ENCODE measurements at regions not wholly inside any gene's neighbourhood (a gene's known extent, or its start where the extent isn't known, plus 50 kb on each side); places are given as distances from the start of the nearest gene placed in this dataset.

DNA sequence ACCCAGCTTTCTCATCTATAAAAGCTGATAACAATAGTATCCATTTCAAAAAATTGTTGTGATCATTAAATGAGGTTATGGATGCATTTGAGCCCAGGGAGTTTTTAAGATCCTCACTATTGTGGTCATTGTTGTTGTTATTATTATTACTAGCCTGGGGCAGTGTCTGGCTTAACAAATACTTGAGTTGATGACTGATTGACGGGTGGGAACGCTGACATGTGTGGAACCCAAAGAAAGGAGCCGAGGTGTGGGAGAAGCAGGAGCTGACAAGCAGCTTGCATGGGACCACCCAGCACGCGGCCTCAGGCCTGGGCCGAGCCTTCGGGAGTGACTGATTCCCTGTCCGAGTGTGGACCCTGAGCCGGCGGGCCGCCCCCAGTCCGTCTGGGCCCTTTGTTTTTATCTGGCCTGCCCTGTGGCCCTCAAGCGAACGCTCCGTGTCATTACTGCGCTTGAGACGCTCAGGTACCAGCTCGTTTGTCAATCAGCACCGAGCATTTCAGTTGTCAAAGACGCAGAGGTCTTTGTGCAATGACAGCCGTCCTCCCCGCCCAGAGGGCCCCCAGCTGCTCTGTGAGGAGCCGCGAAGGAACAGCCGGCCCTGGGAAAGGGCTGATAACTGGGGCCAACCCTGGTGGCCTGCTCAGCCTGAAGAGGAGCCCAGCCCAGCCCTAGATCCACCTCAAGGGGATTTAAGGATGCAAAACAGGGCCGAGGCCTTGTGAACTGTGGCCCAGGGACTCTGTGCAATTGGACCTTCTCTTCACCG is 132.9 kb upstream of the FOXF1 start:
- no peak for DNase-seq

- DNase-seq: no peak
Measured at GRCh38 chr16:86378128-86378527, 132.2 kb upstream of the FOXF1 start.

DNA sequence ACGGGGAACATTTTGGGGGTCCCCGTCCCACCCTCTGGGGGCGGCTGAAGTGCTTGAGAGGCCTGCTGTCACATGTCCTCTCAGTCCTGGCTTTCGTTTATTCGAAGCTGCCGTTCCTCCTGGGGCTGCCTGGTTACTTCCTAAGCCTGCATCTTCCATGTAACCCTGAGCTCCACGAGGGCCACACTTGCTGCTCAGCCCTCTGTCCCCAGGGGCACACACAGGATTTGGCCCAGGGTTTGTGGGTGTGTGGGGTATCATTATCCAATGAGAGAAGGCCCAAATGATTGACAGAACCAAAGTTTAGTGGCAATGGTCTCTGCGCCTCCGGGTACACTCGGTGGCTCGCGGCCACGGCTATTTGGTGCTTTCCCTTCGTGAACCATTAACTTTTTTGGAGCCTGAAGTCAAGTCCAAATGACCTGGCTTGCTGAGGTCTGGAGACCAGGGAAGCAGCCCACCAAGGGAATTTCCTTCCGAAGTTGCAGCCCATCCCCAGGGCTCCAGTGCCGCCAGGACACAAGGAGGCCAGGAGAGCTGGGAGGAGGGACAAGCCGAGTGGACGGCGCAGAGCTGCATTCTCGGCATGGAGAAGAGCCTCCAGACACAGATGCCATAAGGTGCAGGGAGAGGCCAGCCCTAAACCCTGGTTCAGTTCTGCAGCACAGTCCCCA is 131.4 kb upstream of the FOXF1 start:
- no peak for DNase-seq

- DNase-seq: no peak
Measured at GRCh38 chr16:86379505-86379846, 130.9 kb upstream of the FOXF1 start.

DNA sequence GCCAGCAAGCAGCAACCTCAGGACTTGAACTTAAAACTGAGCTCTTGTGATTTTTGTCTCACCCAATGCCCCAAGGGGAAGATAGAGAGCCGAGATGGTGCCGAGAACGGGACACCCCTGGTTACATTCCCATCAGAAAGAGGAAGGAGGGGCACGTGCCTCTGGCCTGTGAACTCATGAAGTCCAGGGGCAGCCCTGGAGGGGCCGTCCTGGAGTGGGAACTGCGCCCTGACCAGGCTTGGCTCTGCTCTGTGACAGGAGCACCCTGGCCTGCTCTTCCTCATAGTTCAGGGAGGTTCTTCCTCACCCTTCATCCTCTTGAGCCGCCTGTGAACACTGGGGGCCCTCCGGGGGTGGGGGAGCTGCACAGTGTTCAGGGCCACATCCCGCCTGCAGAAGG is 130.3 kb upstream of the FOXF1 start:
- DNase-seq: no peak

- no peak for DNase-seq
Measured at GRCh38 chr16:86381491-86381890, 128.8 kb upstream of the FOXF1 start.

DNA sequence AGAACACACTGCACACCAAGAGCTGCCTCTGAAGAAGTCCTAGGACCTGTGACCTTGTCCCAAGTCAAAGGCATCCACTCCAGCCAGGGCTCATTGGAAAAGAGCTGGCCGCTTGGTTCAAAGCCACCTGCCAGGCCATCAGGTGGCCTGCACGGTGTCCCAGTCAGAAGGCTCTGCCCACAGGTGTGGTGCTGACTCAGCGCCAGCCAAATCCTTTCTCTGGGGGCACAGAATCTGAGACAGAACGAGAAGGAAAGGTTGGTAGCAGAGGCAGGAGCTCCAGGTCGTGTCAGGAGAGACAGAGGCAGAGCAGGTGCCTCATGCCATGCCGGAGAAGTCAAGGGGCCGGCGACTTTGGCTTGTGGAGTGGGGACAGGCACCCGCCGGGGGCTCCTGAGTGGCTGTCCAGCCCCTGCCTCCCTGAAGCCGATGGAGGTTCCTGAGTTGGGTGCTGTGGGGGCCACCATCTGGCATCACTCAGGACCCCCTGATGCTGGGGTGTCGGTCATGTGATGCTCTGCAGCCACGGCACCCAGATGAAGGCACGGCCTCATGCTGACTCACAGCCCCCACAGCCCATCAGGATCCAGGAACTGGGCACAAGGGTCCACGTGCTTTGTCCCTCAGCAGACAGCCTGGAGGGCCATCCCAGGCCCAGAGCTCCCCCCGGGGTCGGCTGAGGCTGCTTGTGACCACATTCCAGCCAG is 128.1 kb upstream of the FOXF1 start:
- no peak for DNase-seq

- DNase-seq: no peak
Measured at GRCh38 chr16:86382774-86383407, 127.4 kb upstream of the FOXF1 start.

DNA sequence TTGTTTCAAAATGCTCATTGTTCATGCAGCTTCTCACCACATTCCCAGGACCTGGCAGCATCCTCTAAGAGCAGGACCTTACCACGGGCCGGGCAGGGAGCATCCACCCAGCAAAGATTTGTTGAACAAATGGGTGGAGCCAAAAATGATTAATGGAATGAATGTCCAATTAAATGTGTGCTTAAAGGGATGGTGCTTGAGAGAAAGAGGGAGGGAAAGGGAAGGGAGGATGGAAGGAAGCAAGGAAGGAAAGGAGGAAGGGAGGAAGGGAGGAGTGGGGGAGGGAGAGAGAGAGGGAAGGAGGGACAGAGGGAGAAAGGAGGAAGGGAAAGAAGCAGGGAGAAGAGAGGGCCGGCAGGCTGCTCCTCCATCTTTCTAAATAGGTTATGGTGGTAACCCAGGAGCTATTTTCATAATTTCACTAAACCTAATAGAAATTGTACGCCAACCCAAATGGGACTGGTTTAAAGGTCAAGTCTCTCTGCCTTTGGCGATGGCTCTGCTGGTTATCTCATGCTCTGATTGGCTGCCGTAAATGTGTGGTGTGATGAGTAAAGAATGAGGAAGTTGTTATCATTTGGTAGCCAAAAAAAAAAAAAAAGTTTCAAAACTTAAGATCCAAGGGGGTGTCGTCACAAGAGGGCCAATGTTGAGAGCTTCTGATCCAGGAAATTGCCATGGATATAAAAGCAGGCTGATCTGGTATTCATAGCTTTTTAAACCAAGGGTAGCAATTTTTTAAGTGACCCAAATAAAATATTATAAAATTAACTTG is 126.7 kb upstream of the FOXF1 start:
- peak; percentile 58 for DNase-seq

DNA sequence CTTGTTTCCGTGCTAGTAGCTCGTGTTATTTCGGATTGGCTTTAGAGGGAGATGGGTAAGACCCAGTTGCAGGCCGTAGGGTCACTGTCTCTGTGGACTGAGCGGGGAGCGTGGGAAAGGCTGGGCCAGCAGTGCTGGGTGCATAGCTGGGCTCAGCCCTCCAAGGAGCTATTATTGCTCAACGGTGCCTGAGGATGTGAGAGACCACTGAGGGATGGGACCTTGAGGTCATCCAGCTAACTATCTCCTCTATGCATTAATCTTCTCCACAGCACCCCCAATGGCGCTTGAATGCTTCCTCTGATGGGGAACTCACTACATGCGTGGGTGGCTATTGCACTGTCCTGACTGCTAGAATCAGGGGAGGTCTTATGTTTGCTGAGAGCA is 126.1 kb upstream of the FOXF1 start:
- no peak for DNase-seq

- DNase-seq: no peak
Measured at GRCh38 chr16:86384980-86385379, 125.3 kb upstream of the FOXF1 start.

GRCh38 chr16:86387468-86388440 is 122.6 kb upstream of the FOXF1 start:
- peak; percentile 37 for DNase-seq

- no peak for DNase-seq
Measured at GRCh38 chr16:86388976-86389375, 121.4 kb upstream of the FOXF1 start.

DNA sequence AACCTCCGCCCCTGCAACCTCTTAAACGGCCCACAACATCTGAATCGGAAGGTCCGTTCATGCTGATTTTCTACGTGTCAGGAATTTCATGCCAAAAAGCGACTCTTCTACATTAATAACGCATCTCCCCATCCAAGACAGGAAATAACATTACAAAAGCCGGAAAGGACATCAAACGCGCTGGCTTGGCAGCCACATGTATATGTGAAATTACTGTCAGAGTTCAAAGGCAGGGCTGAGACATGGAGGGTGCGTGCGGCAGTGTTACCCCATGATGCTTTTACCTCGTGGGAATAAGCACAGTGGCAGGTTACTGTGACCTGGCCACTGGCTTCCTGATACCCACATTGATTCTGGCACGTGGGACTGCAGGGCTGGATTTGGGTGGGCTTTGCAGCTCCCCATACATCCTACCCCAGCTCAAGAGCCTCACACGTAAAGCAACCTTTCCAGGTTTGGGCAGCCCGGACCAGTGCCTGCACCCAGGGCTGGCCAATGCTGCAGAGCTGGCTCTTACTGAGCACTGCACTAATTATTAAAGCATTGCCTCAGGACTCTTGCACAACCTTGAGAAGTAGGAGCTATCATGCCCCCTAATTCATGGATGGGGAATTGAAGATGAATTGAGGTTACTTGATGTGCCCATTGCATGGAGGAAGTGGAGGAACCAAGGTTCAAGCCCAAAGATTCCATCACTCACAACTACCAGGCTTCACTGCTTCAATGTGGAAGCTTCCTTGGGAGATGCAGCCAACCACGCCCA is 120.6 kb upstream of the FOXF1 start:
- no peak for DNase-seq

- no peak for DNase-seq
Measured at GRCh38 chr16:86390335-86390734, 120.0 kb upstream of the FOXF1 start.

GRCh38 chr16:86391486-86391885 is 118.8 kb upstream of the FOXF1 start:
- DNase-seq: no peak

DNA sequence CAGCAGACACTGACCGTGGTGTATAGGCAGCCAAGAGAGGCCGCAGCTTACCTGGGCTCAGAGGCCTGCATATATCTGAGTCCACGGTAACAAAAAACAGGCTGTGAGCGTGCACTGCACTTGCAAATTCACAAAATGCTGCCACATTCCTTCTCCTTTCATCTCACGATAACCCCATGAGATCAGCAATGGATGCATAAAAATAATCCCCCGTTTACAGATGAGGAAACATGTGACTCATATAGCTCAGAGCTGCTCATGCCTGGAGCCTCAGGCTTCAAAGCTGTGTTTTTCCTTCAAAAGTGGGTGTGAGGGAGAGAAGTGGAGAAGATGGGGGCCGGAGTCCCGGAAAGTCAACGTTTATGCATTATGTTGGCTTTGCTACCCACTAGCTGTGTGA is 118.3 kb upstream of the FOXF1 start:
- no peak for DNase-seq

GRCh38 chr16:86392436-86393152 is 117.7 kb upstream of the FOXF1 start:
- DNase-seq: no peak

DNA sequence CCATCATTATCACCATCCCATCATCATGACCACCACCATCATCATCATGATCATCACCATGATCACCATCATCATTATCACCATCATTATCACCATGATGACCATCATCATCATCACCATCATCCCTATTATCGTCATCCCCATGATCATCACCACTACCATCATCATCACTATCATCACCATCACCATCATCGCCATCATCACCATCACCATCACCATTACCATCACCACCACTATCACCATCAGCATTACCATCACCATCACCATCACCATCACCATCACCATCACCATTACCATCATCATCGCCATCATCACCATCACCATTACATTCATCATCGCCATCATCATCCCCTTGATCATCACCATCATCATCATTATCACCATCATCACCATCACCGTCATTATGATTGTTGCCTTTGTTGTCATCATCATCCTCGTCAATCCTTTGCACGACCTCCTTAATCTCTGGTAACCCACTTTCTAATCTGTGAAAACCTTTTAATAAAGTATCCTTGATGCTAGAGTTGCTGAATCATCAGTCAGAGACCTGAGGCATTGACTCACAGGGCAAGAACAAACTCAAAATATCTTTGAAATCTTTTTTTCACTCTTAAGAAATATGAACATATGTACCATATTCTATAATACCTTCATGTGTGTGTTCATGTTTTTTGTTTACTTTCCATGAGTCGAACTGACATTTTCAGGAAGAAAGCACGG is 116.3 kb upstream of the FOXF1 start:
- no peak for DNase-seq

All from hematopoietic multipotent progenitor cell treated with erythropoietin and hydrocortisone succinate and interleukin-3 and kit ligand, for 4 days (in vitro differentiated cells).